HG02840 (cell line): ENCODE measurements at regions not wholly inside any gene's neighbourhood (a gene's known extent, or its start where the extent isn't known, plus 50 kb on each side); places are given as distances from the start of the nearest gene placed in this dataset.
"Not testable (repeated sequence)": the region's sequence is repeated elsewhere in the genome, so short reads cannot be mapped to it uniquely, and the experiment has no call there.

Experiments used
- ATAC-seq: cut with Tn5 transposase; IDR thresholded peaks from one replicate; pipeline ENCODE4 v1.9.1; 2021; ENCODE audit warnings: mild to moderate bottlenecking, moderate library complexity, moderate number of reproducible peaks; ENCODE audit not compliant: unreplicated experiment, low FRiP score

DNA sequence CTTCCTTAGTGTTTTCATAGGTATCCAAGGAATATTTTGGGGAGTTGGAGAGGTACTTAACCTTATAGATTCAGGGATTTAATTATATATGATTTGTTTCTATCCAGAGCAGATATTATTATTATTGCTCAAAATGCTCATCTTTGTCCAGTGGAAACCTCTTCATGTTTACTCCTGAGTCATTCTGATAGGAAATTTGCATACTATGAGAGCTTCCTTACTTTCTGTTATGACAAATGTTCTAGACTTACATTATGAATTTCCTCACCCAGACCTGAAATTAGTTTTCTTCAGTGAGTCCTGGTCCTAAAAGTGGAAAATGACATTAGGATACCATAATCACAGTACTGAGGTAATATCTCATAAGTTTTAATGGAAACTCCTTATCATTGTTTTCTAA, 57.5 kb upstream of the PLPPR5 start:
- no peak for ATAC-seq

DNA sequence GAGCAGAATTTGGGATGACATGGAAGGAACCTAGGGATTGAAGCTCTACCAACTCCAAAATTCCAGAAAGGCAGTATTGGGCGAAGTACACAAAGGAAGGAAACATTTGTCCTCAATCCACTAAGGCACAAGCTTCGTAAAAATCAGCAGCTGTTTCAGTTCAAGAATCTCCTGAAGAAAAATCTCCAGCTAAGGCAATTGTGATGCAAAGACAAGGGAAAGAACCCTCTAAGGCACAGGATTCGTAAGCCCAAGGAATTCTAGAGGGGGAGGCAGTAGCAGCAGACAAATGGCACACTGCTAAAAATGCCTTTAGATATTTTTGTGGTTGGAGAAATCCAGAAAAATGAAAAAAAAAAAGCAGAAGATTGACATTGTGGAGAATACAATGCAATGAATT, 64.5 kb upstream of the PLPPR5 start:
- no peak for ATAC-seq

GRCh38 chr1:99078529-99078928, 73.9 kb upstream of the PLPPR5 start:
- not testable (repeated sequence) for ATAC-seq

- ATAC-seq = no peak
Measured at GRCh38 chr1:99082366-99082765, 77.7 kb upstream of the PLPPR5 start.

DNA sequence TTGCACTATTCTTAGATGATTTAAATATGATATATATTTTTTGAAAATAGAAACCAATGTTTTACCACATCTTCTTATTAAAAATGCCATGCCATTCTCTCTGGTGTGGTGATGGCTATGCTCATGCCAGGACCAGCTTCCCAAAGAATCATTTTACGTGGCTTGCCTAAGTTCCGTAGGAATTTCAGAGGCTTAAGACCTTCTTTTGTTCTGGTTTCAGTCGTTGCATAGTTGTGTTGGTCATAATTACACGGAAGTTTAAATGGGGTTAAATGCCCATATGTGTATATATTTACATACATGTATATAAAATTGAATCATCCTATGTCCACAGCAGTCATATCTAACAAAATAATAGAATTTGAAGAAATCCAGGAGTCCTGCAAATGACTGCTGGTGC, 78.7 kb upstream of the PLPPR5 start:
- ATAC-seq = no peak

- ATAC-seq = no peak
Measured at GRCh38 chr1:99084562-99084961, 79.9 kb upstream of the PLPPR5 start.

GRCh38 chr1:99086057-99086456, 81.4 kb upstream of the PLPPR5 start:
- ATAC-seq = no peak

DNA sequence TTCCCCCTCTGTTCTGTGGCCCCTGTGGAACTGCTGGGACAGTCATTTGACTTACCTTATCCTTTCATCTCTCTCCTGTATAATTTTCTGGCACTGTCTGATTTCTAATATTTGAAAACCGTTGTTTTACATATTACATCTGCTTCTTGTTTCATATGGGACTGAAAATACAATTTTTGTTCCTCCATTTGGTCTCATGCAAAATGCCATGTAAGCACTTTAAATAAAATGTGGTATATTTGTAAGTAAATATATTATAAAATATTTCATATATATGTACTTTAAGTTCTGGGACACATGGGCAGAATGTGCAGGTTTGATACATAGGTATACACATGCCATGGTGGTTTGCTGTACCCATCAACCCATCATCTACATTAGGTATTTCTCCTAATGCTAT, 93.9 kb upstream of the PLPPR5 start:
- ATAC-seq = no peak

DNA sequence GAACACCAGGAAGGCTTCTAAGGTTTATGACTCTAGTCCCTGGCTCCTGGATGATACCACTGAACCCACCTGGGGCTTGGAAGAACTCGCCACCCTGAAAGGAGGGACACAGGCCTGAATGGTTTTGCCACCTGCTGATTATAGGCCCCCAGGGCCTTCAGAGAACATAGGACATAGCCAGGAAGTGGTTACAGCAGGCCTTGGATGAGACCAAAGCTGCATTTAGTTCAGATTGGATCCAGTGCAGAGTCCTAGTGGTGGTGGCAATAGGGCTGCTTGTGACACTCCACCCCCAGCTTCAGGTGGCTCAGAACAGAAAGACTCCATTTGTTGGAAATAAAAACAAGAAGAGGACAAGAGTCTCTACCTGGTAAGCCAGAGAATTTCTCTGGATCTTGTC, 101.6 kb upstream of the PLPPR5 start:
- ATAC-seq = no peak

GRCh38 chr1:99107680-99108079, 103.0 kb upstream of the PLPPR5 start:
- ATAC-seq = no peak

- no peak for ATAC-seq
Measured at GRCh38 chr1:99110140-99111041, 105.7 kb upstream of the PLPPR5 start.

GRCh38 chr1:99115231-99115630, 110.6 kb upstream of the PLPPR5 start:
- no peak for ATAC-seq

DNA sequence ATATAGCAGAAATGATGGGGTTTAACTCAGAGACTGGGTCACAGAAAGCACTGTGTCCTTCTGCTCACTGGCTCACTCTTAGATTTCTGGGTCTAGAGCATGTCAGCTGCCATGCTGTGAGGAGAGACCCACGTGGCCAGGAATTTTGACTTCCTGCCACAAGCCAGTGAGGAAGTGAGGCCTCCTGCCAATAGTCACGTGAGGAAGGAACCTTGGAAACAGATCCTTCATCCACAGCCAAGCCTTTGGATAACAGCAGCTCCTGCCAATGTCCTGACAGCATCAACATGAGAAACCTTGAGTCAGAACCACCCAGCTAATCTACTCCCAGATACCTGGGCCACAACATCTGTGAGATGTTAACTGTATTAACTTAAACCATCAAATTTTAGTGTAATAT, 114.5 kb upstream of the PLPPR5 start:
- ATAC-seq = no peak

DNA sequence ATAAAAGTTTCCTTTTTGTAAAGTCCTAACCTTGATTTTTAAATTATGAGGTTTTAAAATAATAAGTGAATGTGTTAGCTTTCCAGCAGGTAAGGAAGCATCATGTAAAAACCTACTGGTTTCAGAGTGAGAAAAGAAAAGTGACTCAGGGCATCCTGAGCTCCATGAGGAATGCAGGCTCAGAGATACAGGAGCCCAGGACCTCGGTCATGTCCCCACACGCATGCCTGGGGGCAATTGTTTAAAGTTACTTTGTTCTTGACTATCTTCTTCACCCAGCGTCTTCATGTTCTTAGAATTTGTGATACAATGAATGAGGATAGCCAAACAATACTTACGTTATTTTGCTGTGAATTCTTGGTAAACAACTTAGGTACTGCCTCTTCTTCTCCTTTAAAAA, 117.4 kb upstream of the PLPPR5 start:
- no peak for ATAC-seq

- ATAC-seq = no peak
Measured at GRCh38 chr1:99123936-99124335, 119.3 kb upstream of the PLPPR5 start.

GRCh38 chr1:99131546-99131945, 126.9 kb upstream of the PLPPR5 start:
- no peak for ATAC-seq

DNA sequence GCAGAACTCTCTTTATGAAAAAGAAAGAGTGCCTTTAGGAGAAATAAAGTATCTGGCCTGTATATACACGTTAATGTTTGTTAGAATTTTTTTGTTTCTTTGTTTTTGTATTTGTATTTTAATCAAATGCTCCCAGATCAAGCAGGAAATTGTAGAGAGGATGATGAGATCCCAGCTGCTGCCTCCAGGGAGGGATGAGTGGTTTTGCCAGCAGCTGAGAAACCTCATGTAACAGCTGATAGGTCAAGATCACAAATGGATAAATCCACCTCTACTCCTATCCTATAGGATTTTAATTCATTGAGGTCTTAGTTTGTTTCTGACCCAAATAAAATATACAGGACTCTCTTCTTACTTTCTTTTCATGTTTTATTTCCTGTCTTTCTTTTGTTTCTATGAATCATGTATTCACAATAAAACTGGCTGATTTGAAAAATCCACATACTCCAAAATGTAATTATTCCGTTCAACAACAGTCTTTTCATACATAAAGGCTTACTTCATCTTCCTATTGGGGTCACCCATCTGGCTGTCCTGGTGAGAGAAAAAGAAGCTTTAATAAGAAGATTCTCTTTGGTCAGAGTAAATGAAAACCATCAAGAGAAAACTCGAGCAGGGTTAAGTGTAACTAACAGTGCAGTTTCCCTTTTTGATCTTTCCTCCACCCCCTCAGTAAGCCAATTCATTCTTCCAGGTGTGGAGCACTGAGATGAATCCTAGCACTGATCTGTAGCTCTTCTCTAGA, 129.3 kb upstream of the PLPPR5 start:
- ATAC-seq = no peak

- no peak for ATAC-seq
Measured at GRCh38 chr1:99137554-99138206, 126.6 kb upstream of the PLPPR4 start.

GRCh38 chr1:99139876-99140275, 124.4 kb upstream of the PLPPR4 start:
- no peak for ATAC-seq

DNA sequence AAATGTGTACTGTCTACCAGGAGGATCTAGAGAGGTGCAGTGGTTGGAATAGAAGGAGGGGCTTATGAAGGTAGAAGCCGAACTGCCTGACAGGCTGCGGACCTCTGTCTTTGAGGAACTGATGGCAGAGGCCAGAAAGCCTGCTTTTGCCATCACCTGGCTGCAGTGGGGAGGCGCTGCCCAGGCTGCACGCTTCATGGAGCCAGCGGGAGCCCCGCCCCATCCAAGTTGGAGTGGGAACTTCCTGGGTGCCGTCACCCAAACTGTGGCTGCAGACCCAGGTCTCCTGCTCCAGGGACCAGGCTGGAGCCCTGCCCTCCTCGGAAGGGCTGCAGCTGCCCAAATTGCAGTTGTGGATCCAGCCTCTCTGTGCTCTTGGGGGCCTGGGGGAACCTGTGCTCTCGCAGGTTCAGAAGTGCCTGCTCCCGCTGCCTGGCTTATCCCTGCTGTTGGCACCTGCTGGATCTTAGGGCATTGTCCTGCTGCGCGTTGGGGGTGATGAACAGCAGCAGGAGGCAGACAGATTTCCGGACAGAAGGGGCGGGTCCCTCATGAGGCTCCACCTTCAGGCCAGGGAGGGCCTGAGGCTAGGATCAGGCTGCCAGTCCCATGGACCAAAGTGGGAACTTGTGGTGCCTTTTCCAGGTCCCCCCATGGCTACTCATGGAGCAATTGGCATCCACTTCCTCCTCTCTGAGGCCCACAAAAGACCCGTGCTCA, 118.0 kb upstream of the PLPPR4 start:
- ATAC-seq = no peak

GRCh38 chr1:99149952-99150351, 114.3 kb upstream of the PLPPR4 start:
- no peak for ATAC-seq
